Thyroid gland (tissue), 4 donors: ENCODE measurements at regions not wholly inside any gene's neighbourhood (a gene's known extent, or its start where the extent isn't known, plus 50 kb on each side); places are given as distances from the start of the nearest gene placed in this dataset.

Experiments used
- POLR2A ChIP-seq, 2 donors: fragments of 450-650 bp; IDR thresholded peaks; one replicate each; pipeline ENCODE4 v1.6.1; 2017; ENCODE audit warnings: antibody characterized with exemption in 2 of 2, mild to moderate bottlenecking in 2 of 2, moderate library complexity in 1 of 2
- TF ChIP-seq, protein P1 (sequence below), 6 experiments: fragments of 200-600 bp in 3 of 6; fragments of 450-650 bp in 3 of 6; sonication (generic) in 3 of 6; IDR thresholded peaks; one replicate each; pipeline ENCODE4 v1.5.1; 2016 to 2019; ENCODE audit warnings: antibody characterized with exemption in 6 of 6, mild to moderate bottlenecking in 2 of 6, inconsistent platforms in 1 of 6, moderate library complexity in 1 of 6

DNA sequence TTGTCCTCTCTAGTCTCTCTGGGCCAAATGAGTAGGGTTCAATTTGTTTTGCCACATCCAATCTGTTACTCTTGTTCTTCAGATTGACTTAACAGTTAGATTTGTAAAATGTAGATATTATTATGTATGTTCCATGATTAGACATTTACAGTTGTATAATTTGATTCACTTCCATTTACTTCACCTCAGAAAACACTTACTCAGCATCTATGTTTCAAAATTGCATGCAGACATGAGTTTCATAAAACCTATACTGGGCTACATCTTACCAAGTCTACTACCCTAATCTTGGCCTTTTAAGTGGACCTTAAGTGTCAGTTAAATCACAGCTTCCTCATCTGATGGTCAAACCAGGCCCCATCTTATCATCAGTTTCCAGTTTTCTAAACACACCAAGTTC, 1181.2 kb upstream of the CDH9 start:
- TF ChIP-seq, protein P1, sequence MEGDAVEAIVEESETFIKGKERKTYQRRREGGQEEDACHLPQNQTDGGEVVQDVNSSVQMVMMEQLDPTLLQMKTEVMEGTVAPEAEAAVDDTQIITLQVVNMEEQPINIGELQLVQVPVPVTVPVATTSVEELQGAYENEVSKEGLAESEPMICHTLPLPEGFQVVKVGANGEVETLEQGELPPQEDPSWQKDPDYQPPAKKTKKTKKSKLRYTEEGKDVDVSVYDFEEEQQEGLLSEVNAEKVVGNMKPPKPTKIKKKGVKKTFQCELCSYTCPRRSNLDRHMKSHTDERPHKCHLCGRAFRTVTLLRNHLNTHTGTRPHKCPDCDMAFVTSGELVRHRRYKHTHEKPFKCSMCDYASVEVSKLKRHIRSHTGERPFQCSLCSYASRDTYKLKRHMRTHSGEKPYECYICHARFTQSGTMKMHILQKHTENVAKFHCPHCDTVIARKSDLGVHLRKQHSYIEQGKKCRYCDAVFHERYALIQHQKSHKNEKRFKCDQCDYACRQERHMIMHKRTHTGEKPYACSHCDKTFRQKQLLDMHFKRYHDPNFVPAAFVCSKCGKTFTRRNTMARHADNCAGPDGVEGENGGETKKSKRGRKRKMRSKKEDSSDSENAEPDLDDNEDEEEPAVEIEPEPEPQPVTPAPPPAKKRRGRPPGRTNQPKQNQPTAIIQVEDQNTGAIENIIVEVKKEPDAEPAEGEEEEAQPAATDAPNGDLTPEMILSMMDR (IDR thresholded peaks at IDR 0.05): no peak
- no peak for TF ChIP-seq POLR2A (IDR thresholded peaks at IDR 0.05)
